SU-DHL-6 (cell line): ENCODE measurements at regions not wholly inside any gene's neighbourhood (a gene's known extent, or its start where the extent isn't known, plus 50 kb on each side); places are given as distances from the start of the nearest gene placed in this dataset.

Experiments
- EZH2phosphoT487 ChIP-seq: fragments of 200-600 bp; sonication (generic), shearing (Covaris generic); conservative IDR thresholded peaks from 2 replicates; pipeline ENCODE4 v1.6.1; 2018; ENCODE audit warnings: mild to moderate bottlenecking, antibody characterized with exemption, low read length, moderate library complexity, mixed read lengths
- TF ChIP-seq, protein P1 (sequence below): fragments of 200-600 bp; sonication (generic); IDR thresholded peaks from one replicate; pipeline ENCODE4 v1.5.1; 2017; ENCODE audit warnings: antibody characterized with exemption, mild to moderate bottlenecking, low read length, moderate library complexity; ENCODE audit not compliant: insufficient read depth, poor library complexity, severe bottlenecking

DNA sequence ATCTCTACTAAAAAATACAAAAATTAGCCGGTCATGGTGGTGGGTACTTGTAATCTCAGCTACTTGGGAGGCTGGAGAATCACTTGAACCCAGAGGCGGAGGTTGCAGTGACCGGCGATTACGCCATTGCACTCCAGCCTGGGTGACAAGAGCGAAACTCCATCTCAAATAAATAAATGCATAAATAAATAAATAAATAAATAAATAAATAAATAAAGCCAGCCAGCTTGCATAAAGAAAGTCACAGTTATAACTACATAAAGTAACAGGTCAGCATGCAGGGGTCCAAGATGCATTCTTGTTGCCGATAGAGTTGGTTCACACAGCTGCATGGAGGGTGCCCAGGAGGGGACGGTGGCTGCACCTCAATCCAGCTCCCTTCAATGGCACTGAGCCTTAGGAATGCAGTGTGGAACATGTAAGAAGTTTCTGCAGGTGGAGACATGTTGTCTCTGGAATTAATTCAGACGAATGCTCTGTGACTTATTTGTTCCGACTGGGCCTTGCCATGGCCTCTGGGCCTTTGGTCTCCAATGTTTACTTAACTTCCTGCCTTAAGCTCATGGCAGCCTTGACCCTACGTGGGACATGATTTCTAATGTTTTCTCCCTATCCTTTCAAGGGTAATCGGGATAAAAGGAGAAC is 159.6 kb upstream of the PRKCQ start:
- TF ChIP-seq, protein P1, sequence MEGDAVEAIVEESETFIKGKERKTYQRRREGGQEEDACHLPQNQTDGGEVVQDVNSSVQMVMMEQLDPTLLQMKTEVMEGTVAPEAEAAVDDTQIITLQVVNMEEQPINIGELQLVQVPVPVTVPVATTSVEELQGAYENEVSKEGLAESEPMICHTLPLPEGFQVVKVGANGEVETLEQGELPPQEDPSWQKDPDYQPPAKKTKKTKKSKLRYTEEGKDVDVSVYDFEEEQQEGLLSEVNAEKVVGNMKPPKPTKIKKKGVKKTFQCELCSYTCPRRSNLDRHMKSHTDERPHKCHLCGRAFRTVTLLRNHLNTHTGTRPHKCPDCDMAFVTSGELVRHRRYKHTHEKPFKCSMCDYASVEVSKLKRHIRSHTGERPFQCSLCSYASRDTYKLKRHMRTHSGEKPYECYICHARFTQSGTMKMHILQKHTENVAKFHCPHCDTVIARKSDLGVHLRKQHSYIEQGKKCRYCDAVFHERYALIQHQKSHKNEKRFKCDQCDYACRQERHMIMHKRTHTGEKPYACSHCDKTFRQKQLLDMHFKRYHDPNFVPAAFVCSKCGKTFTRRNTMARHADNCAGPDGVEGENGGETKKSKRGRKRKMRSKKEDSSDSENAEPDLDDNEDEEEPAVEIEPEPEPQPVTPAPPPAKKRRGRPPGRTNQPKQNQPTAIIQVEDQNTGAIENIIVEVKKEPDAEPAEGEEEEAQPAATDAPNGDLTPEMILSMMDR, result no peak
- TF ChIP-seq EZH2phosphoT487, result no peak
